ENCODE measurements at regions not wholly inside any gene's neighbourhood (a gene's known extent, or its start where the extent isn't known, plus 50 kb on each side); places are given as distances from the start of the nearest gene placed in this dataset.

GRCh38 chr2:12075603-12076002 is 329.2 kb downstream of the LPIN1 start:
- intact Hi-C loops (cut with DNase I), result no loop called here
- Histone ChIP-seq H3K27ac (no peak overlapping the region), H3K4me3 (no peak overlapping the region), H3K4me1 (no peaks in the 10 kb centered on the region), H3K27me3 (no peaks in the 10 kb centered on the region), H3K9me3 (no peaks in the 10 kb centered on the region), H3K36me3 (no peaks in the 10 kb centered on the region)
- no peak for DNase-seq (ENCODE audit: extremely low spot score in 2 of 2)
- TF ChIP-seq POLR2A (IDR thresholded peaks at IDR 0.05) (no peak), POLR2AphosphoS5 (IDR thresholded peaks at IDR 0.05; ENCODE audit: insufficient read depth in 1 of 2, low read depth in 1 of 2) (no peak), CTCF (IDR thresholded peaks at IDR 0.05) (no peak)

DNA sequence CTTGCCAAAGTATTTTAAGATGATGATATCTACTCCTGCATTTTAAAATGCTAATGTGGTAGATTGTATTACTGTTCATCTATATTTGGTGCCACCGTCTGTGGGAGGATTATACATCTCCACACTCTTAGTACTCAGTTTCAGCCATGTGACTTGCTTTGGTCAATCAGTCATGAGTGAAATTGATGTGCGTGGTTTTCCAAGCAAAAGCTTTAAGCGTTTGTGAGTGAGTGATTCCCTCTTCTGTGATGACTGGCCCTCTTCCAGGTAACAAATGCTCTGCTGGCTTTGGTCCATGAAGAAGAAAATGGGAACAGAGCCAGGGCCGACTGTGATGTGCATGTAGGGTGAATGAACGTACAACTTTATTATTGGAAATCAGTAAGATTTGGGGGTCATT is 330.4 kb downstream of the LPIN1 start:
- intact Hi-C loops (cut with DNase I), result no loop called here
- no peaks in the 10 kb centered on the region for H3K27me3 ChIP-seq

GRCh38 chr2:12080360-12080759 is 333.9 kb downstream of the LPIN1 start:
- intact Hi-C loops (cut with DNase I), result no loop called here
- TF ChIP-seq POLR2AphosphoS5 (IDR thresholded peaks at IDR 0.05; ENCODE audit: insufficient read depth in 1 of 2, low read depth in 1 of 2) (no peak), CTCF (IDR thresholded peaks at IDR 0.05) (no peak), POLR2A (IDR thresholded peaks at IDR 0.05) (no peak)
- H3K4me1 ChIP-seq, result no peaks in the 10 kb centered on the region
- no peaks in the 10 kb centered on the region for H3K9me3 ChIP-seq
- DNase-seq (ENCODE audit: extremely low spot score in 2 of 2), result no peak
- H3K27me3 ChIP-seq, result no peaks in the 10 kb centered on the region
- H3K4me3 ChIP-seq, result no peak overlapping the region
- no peak overlapping the region for H3K27ac ChIP-seq
- no peaks in the 10 kb centered on the region for H3K36me3 ChIP-seq

More for the DNA sequence above, 330.4 kb downstream of the LPIN1 start:
- DNase-seq (ENCODE audit: extremely low spot score in 2 of 2), result no peak
- TF ChIP-seq POLR2AphosphoS5 (IDR thresholded peaks at IDR 0.05; ENCODE audit: insufficient read depth in 1 of 2, low read depth in 1 of 2), result no peak
- no peak for TF ChIP-seq CTCF (IDR thresholded peaks at IDR 0.05)
- no peak for TF ChIP-seq POLR2A (IDR thresholded peaks at IDR 0.05)
- Histone ChIP-seq H3K4me3 (no peak overlapping the region), H3K27ac (no peak overlapping the region), H3K4me1 (no peaks in the 10 kb centered on the region), H3K36me3 (no peaks in the 10 kb centered on the region), H3K9me3 (no peaks in the 10 kb centered on the region)

DNA sequence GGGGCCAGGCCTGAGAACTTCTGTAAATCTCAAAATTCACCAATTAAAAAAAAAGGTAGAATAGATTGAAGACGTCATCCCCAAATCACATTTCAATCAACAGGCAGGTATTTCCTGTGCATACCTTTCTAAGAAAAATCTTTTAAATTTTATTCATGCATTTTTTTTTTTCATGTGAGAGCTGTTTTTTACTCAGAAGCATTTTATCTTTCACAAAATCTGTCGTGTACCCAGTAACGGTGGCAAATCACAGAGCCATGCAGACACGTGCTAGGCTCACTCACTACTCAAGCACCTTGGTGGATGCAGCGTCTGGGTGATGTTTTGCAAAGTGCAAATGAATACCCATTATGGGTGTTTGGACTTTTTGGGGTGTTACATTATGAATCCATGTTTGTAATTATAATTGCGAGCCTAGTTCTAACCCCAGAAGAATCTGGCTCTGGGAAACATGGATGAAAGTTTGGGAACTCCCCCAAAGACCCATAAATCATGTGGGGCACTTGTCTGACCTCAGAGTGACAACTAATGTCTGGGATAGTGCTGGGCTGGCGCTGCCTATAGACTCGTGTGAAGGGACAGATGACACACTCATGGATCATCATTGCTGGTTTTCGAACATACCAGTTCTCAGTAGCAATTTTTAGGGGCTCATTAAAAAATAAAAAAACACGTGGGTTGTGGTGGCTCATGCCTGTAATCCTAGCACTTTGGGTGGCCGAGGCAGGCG is 335.2 kb downstream of the LPIN1 start:
- Histone ChIP-seq H3K4me3 (no peak overlapping the region), H3K4me1 (no peaks in the 10 kb centered on the region), H3K9me3 (no peaks in the 10 kb centered on the region), H3K27ac (no peak overlapping the region), H3K36me3 (no peaks in the 10 kb centered on the region), H3K27me3 (no peaks in the 10 kb centered on the region)
- DNase-seq (ENCODE audit: extremely low spot score in 2 of 2), result no peak
- TF ChIP-seq POLR2AphosphoS5 (IDR thresholded peaks at IDR 0.05; ENCODE audit: insufficient read depth in 1 of 2, low read depth in 1 of 2), result no peak
- no peak for TF ChIP-seq POLR2A (IDR thresholded peaks at IDR 0.05)
- TF ChIP-seq CTCF (IDR thresholded peaks at IDR 0.05), result no peak
- intact Hi-C loops (cut with DNase I), result no loop called here

GRCh38 chr2:12083081-12083581 is 336.7 kb downstream of the LPIN1 start:
- Histone ChIP-seq H3K4me1 (no peaks in the 10 kb centered on the region), H3K9me3 (no peaks in the 10 kb centered on the region), H3K27ac (no peak overlapping the region), H3K4me3 (no peak overlapping the region), H3K36me3 (no peaks in the 10 kb centered on the region), H3K27me3 (no peaks in the 10 kb centered on the region)
- intact Hi-C loops (cut with DNase I), result no loop called here
- no peak for DNase-seq (ENCODE audit: extremely low spot score in 2 of 2)
- TF ChIP-seq POLR2AphosphoS5 (IDR thresholded peaks at IDR 0.05; ENCODE audit: insufficient read depth in 1 of 2, low read depth in 1 of 2) (no peak), POLR2A (IDR thresholded peaks at IDR 0.05) (no peak)
